HEK293 (cell line): ENCODE measurements at regions not wholly inside any gene's neighbourhood (a gene's known extent, or its start where the extent isn't known, plus 50 kb on each side); places are given as distances from the start of the nearest gene placed in this dataset.

Experiments
- CTCF ChIA-PET: fragments of 350-600 bp; formaldehyde crosslinking; extraction: SDS; loops from one replicate; lab custom pipeline; 2021; ENCODE audit warnings: antibody characterized with exemption; lab: Yijun Ruan, JAX
- POLR2A ChIA-PET: fragments of 300-600 bp; formaldehyde crosslinking; extraction: SDS; loops from one replicate; lab custom pipeline; 2020; ENCODE audit warnings: antibody characterized with exemption, inconsistent platforms; lab: Yijun Ruan, JAX
- H3K27ac ChIP-seq: fragments of 200-500 bp; sonication (Bioruptor generic); 2 replicates; pipeline ENCODE4 v1.5.1; 2014; ENCODE audit warnings: low read depth, low read length, control low read depth, inconsistent platforms; ENCODE audit errors: extremely low read depth
- H3K36me3 ChIP-seq, 2 experiments: fragments of 200-500 bp in 1 of 2; sonication (Bioruptor generic) in 1 of 2; 1 replicate in 1 of 2; 2 replicates in 1 of 2; pipeline ENCODE4 v1.5.1; 2014 to 2017; ENCODE audit warnings: inconsistent platforms in 2 of 2, low read length in 2 of 2; ENCODE audit not compliant: control insufficient read depth in 2 of 2, insufficient read depth in 1 of 2
- H3K4me1 ChIP-seq: fragments of 200-500 bp; sonication (Bioruptor generic); 2 replicates; pipeline ENCODE4 v1.5.1; 2014; ENCODE audit warnings: mild to moderate bottlenecking, low read length, inconsistent platforms; ENCODE audit not compliant: control insufficient read depth, insufficient read depth
- H3K4me3 ChIP-seq: 2 replicates; pipeline ENCODE4 v1.5.1; 2011; ENCODE audit warnings: low read depth, mild to moderate bottlenecking, control low read depth, low read length, moderate library complexity
- H3K9me3 ChIP-seq: fragments of 200-500 bp; sonication (Bioruptor generic); 2 replicates; pipeline ENCODE4 v1.5.1; 2014; ENCODE audit warnings: low read depth, low read length, inconsistent platforms; ENCODE audit not compliant: control insufficient read depth, insufficient read depth
- FEZF1 ChIP-seq: fragments of 450-650 bp; formaldehyde crosslinking; IDR thresholded peaks from 2 replicates; pipeline ENCODE4 v1.5.1; 2016; ENCODE audit warnings: missing biosample characterization, missing genetic modification characterization
- INSM2 ChIP-seq: fragments of 450-650 bp; formaldehyde crosslinking; IDR thresholded peaks from 2 replicates; pipeline ENCODE4 v1.5.1; 2016; ENCODE audit warnings: missing biosample characterization, missing genetic modification characterization
- OSR2 ChIP-seq: fragments of 450-650 bp; formaldehyde crosslinking; IDR thresholded peaks from 2 replicates; pipeline ENCODE4 v1.5.1; 2016; ENCODE audit warnings: missing biosample characterization, missing genetic modification characterization
- PBX3 ChIP-seq: sonication (generic); formaldehyde crosslinking; IDR thresholded peaks from 2 replicates; pipeline ENCODE4 v1.8.1; 2022; ENCODE audit warnings: mild to moderate bottlenecking, moderate library complexity, missing genetic modification reagents
- PRDM10 ChIP-seq: fragments of 450-650 bp; formaldehyde crosslinking; IDR thresholded peaks from 2 replicates; pipeline ENCODE4 v1.5.1; 2016; ENCODE audit warnings: missing biosample characterization, missing genetic modification characterization
- PRDM2 ChIP-seq: fragments of 450-650 bp; formaldehyde crosslinking; IDR thresholded peaks from 2 replicates; pipeline ENCODE4 v1.5.1; 2016; ENCODE audit warnings: missing biosample characterization, missing genetic modification characterization, borderline replicate concordance
- REPIN1 ChIP-seq: fragments of 450-650 bp; formaldehyde crosslinking; IDR thresholded peaks from 2 replicates; pipeline ENCODE4 v1.5.1; 2017; ENCODE audit warnings: missing biosample characterization, missing genetic modification characterization, low read depth
- SCRT2 ChIP-seq: fragments of 450-650 bp; formaldehyde crosslinking; IDR thresholded peaks from 2 replicates; pipeline ENCODE4 v1.5.1; 2016; ENCODE audit warnings: missing biosample characterization, missing genetic modification characterization
- ZFP3 ChIP-seq: fragments of 450-650 bp; formaldehyde crosslinking; IDR thresholded peaks from 2 replicates; pipeline ENCODE4 v1.5.1; 2016; ENCODE audit warnings: low read depth, missing biosample characterization, missing genetic modification characterization
- ZNF133 ChIP-seq: fragments of 450-650 bp; formaldehyde crosslinking; IDR thresholded peaks from 2 replicates; pipeline ENCODE4 v1.5.1; 2016; ENCODE audit warnings: missing biosample characterization, missing genetic modification characterization
- ZNF350 ChIP-seq: fragments of 450-650 bp; formaldehyde crosslinking; IDR thresholded peaks from 2 replicates; pipeline ENCODE4 v1.5.0; 2017; ENCODE audit warnings: missing biosample characterization, mild to moderate bottlenecking, missing genetic modification characterization
- ZNF416 ChIP-seq: fragments of 450-650 bp; formaldehyde crosslinking; IDR thresholded peaks from 2 replicates; pipeline ENCODE4 v1.5.1; 2016; ENCODE audit warnings: missing biosample characterization, missing genetic modification characterization
- ZNF596 ChIP-seq: fragments of 450-650 bp; IDR thresholded peaks from 2 replicates; pipeline ENCODE4 v1.5.0; 2018; ENCODE audit warnings: missing biosample characterization, mild to moderate bottlenecking, missing genetic modification characterization, moderate library complexity
- ZSCAN23 ChIP-seq: fragments of 450-650 bp; formaldehyde crosslinking; IDR thresholded peaks from 2 replicates; pipeline ENCODE4 v1.5.1; 2016; ENCODE audit warnings: missing biosample characterization, missing genetic modification characterization

GRCh38 chr2:48089644-48090043 lies 183.3 kb upstream of the FBXO11 start:
- POLR2A ChIA-PET = interaction anchor here (0.6 kb wide), 1 partner anchor 76 kb away, joined by 3 read pairs; no protein-coding TSS in a partner anchor
- H3K4me1 ChIP-seq = no peaks in the 10 kb centered on the region

More at GRCh38 chr2:48089644-48090043, 183.3 kb upstream of the FBXO11 start:
- CTCF ChIA-PET = interaction anchor here (1.0 kb wide), 1 partner anchor 73 kb away, joined by 3 read pairs; no protein-coding TSS in a partner anchor
- Histone ChIP-seq H3K36me3 (no peaks in the 10 kb centered on the region), H3K9me3 (no peaks in the 10 kb centered on the region), H3K4me3 (no peak overlapping the region), H3K27ac (no peak overlapping the region)
- no peak for TF ChIP-seq ZNF350 (tag by site-specific recombination)
- TF ChIP-seq OSR2 (tag by site-specific recombination) = no peak
- TF ChIP-seq ZNF596 = no peak
- TF ChIP-seq PBX3 (CRISPR knock-in tag) = no peak
- TF ChIP-seq REPIN1 (tag by site-specific recombination) = no peak
- no peak for TF ChIP-seq ZFP3 (tag by site-specific recombination)
- no peak for TF ChIP-seq ZNF133 (tag by site-specific recombination)
- TF ChIP-seq SCRT2 = no peak
- TF ChIP-seq PRDM10 = no peak
- TF ChIP-seq ZNF416 (tag by site-specific recombination) = no peak
- no peak for TF ChIP-seq PRDM2 (tag by site-specific recombination)
- no peak for TF ChIP-seq INSM2 (tag by site-specific recombination)
- TF ChIP-seq ZSCAN23 (tag by site-specific recombination) = no peak
- no peak for TF ChIP-seq FEZF1 (tag by site-specific recombination)
